Mesenteric fat pad (tissue), 1 donor: ENCODE measurements at regions not wholly inside any gene's neighbourhood (a gene's known extent, or its start where the extent isn't known, plus 50 kb on each side); places are given as distances from the start of the nearest gene placed in this dataset.
"Not testable (repeated sequence)": the region's sequence is repeated elsewhere in the genome, so short reads cannot be mapped to it uniquely, and the experiment has no call there.

ENCODE experiments used
- DNase-seq: peaks from one replicate; pipeline ENCODE4 v3.0.0-alpha.2; 2020; ENCODE audit warnings: low spot score
- donor health status: DM: yes; HTN: yes; CAD: no.

GRCh38 chr12:87585882-87586557 lies 443.2 kb downstream of the C12orf50 start:
- no peak for DNase-seq

DNA sequence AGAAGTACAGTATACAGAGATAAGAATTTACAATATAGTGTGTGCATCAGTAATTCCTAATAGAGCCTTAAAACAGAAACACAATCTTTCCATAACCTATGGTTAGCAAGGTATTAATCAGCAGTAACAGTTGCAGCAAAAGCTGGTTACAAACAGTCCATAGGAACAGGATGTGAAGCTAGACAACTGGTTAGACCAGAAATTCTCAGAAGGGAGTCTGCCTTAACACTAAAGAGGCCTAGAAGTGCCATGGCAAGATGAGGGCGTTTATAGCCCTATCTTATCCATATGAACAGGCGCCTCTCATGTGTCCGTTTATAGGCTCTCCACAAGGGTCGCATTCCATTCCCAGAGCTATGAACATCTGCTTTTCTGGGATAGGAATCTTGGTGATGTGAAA lies 450.1 kb downstream of the C12orf50 start:
- not testable (repeated sequence) for DNase-seq

DNA sequence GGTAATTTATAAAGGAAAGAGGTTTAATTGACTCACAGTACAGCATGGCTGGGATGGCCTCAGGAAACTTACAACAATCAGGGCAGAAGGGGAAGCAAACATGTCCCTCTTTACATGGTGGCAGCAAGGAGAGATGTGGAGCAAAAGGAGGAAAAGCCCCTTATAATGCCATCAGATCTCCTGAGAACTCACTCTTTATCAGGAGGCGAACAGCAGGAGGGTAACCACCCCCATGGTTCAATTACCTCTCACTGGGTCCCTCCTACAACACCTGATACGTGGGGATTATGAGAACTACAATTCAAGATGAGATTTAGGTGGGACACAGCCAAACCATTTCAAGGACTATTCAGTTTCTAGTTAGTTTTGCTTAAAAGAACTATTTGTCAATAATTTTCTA lies 453.3 kb downstream of the C12orf50 start:
- no peak for DNase-seq

- not testable (repeated sequence) for DNase-seq
Measured at GRCh38 chr12:87566918-87567317, 462.3 kb downstream of the C12orf50 start.

- no peak for DNase-seq
Measured at GRCh38 chr12:87556985-87557384, 472.2 kb downstream of the C12orf50 start.

DNA sequence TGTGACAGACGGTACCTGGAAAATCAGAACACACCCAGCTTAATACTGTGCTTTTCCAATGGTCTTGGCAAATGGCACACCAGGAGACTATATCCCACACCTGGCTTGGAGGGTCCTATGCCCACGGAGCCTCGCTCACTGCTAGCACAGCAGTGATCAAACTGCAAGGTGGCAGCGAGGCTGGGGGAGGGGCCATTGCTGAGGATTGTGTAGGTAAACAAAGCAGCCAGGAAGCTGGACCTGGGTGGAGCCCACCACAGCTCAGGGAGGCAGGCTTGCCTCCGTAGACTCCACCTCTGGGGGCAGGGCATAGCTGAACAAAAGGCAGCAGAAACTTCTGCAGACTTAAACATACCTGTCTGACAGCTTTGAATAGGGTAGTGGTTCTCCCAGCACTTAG lies 498.0 kb downstream of the C12orf50 start:
- DNase-seq, result not testable (repeated sequence)

DNA sequence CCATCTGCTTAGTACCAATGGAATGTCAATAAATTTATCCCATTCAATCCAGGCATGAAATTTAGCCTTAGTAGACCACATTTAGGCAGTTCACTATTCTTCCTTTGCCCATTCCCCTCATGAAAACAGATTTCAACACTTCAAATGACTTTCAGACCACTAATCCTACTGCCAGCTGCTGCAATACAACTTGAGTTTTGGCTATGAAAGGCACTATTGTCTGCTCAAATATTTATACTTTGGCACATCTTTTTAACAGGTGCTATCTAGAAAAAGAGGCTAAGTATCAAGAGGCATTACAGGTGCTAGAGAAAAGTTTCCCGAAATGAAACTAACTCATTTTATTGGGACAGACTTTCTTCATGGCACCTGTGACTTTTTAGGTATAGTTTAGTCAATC lies 499.8 kb downstream of the C12orf50 start:
- DNase-seq, result no peak

GRCh38 chr12:87520968-87521367 lies 508.2 kb downstream of the C12orf50 start:
- no peak for DNase-seq

DNA sequence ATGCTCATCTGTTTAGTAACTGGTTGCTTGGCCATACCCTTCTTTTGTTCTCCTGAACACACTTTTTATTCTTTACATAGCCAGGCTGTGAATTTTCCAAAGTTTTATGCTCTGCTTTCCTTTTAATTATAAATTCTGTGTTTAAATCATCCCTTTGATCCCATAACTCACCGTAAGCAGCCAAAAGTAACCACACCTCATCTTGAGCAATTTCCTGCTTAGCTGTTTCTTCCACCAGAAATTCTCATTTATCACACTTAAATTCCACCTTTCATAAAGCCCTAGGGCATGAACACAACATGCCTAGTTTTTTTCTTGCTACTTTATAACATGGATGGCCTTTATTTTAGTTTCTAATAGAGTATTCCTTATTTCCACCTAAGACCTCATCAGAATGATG lies 510.7 kb downstream of the C12orf50 start:
- DNase-seq, result no peak

DNA sequence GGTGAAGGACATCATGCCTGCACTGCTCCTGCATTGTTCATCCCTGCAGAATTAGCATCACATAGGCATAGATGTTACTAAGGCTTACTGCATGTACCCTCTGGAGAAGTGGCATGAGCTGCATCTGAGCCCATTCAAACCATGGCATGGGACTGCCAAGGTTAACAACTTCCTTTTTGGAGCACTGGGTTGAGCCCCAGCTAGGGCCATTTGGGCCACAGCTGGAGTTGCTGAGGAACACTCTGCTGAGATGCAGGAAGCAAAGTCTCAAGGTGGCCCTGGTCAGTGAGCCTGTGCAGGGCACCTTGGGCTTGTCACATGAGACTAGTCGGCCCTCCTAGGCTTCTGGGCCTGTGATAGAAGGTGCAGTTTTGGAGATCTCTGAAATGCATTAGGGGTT lies 511.2 kb downstream of the C12orf50 start:
- no peak for DNase-seq

GRCh38 chr12:87513536-87514280 lies 515.5 kb downstream of the C12orf50 start:
- DNase-seq, result no peak

DNA sequence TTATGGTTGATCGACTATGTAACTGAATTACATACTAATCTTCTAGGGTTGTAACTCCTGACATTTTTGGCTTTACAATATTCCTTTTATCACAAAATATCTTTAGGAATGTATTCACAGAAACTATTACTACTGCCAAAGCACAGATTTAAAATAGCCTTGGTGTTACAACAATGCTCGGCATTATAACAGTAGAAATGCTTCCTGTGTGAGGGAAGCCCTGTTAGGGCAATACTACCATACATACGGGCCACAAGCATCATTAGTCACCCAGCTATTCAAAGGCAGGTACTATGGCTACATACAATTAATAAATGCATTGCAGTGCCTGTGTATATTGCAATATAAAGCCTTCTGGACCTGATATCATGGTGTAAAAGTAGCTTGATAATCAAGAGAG lies 517.8 kb downstream of the C12orf50 start:
- DNase-seq, result no peak

DNA sequence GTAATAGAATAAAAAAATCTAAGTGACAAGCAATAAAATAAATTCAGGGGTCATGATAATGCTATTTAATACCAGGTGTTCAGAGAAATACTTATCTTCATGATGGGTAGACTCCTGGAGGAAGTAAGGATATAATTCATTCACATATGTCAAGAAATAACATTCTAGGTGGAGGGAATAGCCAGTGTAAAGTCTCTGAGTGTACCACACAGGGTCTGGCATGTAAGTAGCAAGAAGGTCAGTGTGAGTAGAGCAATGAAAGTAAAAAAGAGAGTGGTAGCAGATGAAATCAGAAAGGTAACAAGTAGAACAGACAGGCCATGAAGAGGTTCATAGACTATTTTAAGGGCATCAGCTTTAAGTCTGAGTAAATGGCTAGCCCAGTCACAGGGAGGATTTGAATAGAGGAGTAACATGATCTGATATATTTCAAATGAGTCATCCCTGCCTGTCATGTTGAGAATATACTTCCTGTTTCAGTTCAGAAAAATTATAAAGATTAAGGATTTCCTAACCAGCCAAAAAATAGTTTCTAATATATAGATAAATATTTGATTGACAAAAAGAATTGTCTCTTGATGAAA lies 519.9 kb downstream of the C12orf50 start:
- no peak for DNase-seq

GRCh38 chr12:87491598-87491997 lies 537.6 kb downstream of the C12orf50 start:
- no peak for DNase-seq

DNA sequence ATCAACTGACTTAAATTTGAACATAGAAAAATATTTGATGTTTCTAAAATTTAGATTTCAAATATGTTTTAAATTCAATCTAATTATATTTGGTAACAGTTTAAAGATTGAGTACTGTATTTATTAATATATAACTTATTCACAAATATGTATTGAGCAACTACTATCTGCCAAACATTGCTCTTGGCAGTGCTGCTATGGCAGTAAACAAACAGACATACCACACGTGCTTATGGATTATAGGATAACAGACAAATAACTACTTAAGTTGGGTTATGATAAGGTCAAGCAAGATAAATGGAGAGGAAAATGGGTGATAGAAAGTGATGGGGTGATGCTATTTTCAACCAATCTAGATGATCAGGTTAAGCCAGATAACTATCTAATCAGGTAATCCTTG lies 538.1 kb downstream of the C12orf50 start:
- no peak for DNase-seq

DNA sequence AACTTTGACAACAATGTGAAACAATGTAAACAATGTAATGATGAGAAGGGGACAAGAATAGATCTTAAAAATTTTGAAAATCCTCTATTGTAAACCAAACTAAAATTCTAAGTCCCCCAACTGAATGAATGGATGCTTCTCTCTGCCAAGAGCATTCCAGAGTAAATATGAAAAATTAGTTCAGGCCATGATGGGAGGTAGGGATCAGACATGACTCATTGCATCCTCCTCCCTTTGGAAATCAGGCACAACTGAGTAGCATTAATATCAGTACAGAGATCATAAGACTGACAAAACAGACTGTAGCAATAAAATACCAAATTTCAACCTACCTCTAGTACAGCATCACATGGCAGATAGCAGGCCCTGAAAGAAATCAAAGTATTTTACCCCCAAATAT lies 559.9 kb downstream of the C12orf50 start:
- no peak for DNase-seq

DNA sequence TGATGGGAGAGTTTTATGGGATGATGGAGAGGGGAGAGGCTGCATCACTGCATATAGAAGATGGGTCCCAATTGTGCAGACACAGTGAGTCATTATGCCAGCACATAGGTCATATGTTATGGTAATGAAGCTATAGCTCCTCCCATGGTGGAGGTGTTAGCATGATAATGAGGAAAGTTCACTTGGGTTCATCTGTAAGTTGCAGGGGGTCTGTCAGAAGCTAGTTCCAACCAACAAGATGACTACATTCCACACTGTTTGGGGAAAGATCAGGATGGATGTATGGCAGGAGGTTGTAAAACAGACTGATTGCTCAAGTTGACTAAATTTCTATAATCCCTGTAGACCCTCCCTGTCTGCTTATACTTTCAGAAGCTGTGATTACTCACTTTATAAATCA lies 561.3 kb downstream of the C12orf50 start:
- DNase-seq, result no peak

GRCh38 chr12:87464565-87464964 lies 564.6 kb downstream of the C12orf50 start:
- no peak for DNase-seq

DNA sequence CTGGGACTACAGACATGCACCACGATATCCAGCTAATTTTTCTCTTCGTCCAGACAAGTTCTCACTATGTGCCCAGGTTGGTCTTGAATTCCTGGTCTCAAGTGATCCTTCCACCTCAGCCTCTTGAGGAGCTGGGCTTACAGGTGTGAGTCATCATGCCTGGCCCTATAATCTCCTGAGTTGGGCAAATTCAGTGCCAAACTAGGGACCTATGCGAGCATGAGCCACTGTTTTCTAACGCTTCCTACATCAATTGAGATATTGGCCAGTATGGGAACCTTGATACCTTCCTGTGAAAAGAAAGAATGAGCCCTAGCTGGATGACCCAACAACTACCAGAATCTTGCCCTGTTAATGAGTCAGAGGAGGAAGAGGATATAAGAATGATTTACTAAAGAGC lies 585.2 kb downstream of the C12orf50 start:
- DNase-seq, result no peak

DNA sequence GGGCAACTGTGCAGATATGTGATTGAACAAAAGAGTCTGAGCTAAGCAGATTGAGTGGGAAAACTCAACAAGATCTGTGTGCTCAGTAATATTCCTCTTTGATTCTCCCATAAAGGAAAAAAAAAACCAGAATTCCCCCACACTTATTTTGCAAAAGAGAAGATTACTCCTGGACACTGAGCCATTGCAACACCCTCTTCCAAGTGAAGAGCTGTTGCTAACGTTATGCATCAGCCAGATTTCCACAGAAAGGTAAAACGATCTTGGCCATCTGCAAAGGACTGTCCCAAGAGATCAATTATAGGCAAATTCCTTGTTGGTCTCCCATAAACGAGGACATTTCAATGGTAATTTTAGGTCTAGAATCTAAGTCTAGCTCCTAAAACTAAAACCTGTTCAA lies 587.7 kb downstream of the C12orf50 start:
- no peak for DNase-seq

- no peak for DNase-seq
Measured at GRCh38 chr12:87439990-87440827, 589.0 kb downstream of the C12orf50 start.

DNA sequence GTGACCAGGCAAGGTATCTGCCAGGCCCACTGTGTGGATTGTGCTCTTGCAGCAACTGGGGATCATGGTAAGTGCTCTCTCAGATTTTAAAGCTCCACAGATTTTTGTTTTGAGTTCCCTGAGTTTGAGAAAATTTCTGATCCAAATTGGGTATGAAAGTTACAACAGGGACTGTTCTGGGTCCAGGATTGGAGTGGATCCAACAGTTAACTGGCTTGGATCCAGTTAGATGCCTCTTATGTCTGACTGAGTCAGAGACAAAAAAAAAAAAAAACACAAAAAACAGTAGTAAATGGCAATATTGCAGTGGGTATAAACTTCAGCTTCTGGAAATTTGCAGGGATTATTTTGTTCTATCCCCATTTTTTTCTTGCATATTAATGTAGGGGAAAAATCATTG lies 598.8 kb downstream of the C12orf50 start:
- DNase-seq, result no peak
